ENCODE measurements at regions not wholly inside any gene's neighbourhood (a gene's known extent, or its start where the extent isn't known, plus 50 kb on each side); places are given as distances from the start of the nearest gene placed in this dataset.

DNA sequence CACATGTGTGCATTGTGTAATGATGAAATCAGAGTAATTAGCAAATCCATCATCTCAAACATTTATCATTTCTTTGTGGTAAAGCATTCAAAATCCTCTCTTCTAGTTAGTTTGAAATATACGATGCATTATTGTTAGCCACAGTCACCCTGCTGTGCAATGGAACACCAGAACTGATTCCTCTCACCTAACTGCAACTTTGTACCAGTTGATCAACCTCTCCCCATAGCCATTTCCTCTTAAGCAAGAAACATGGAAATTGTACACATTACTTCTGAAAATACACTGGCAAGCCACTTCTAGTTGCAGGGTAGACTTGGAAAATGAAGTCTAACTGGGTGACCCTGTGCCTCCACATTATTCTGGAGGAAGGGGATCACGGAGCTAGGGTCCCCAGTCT is 58.1 kb upstream of the ESR1 start:
- no peak for TF ChIP-seq POLR2A (IDR thresholded peaks at IDR 0.05; ENCODE audit: low read depth)
- TF ChIP-seq, protein P1, sequence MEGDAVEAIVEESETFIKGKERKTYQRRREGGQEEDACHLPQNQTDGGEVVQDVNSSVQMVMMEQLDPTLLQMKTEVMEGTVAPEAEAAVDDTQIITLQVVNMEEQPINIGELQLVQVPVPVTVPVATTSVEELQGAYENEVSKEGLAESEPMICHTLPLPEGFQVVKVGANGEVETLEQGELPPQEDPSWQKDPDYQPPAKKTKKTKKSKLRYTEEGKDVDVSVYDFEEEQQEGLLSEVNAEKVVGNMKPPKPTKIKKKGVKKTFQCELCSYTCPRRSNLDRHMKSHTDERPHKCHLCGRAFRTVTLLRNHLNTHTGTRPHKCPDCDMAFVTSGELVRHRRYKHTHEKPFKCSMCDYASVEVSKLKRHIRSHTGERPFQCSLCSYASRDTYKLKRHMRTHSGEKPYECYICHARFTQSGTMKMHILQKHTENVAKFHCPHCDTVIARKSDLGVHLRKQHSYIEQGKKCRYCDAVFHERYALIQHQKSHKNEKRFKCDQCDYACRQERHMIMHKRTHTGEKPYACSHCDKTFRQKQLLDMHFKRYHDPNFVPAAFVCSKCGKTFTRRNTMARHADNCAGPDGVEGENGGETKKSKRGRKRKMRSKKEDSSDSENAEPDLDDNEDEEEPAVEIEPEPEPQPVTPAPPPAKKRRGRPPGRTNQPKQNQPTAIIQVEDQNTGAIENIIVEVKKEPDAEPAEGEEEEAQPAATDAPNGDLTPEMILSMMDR (IDR thresholded peaks at IDR 0.05), result no peak
- TF ChIP-seq POLR2AphosphoS5 (IDR thresholded peaks at IDR 0.05), result no peak
